ENCODE measurements at regions not wholly inside any gene's neighbourhood (a gene's known extent, or its start where the extent isn't known, plus 50 kb on each side); places are given as distances from the start of the nearest gene placed in this dataset.

- H3K27ac ChIP-seq = no peak overlapping the region
- H3K36me3 ChIP-seq = no peaks in the 10 kb centered on the region
- no peak for DNase-seq
- no peak for TF ChIP-seq CTCF (IDR thresholded peaks at IDR 0.05)
- TF ChIP-seq POLR2AphosphoS5 (IDR thresholded peaks at IDR 0.05) = no peak
- no peak for TF ChIP-seq POLR2A (IDR thresholded peaks at IDR 0.05)
- TF ChIP-seq EP300 (IDR thresholded peaks at IDR 0.05) = no peak
- no peaks in the 10 kb centered on the region for H3K9me3 ChIP-seq
- intact Hi-C loops (cut with DNase I) = no loop called here
- peaks cover 0 to 6% (median 0%) of the 10 kb centered on the region in 4 donors for H3K4me1 ChIP-seq
- H3K27me3 ChIP-seq = no peaks in the 10 kb centered on the region
- WGBS, 2 donors = 74 to 76% methylated on average over 19 of the region's 19 CpGs
- no peak overlapping the region for H3K4me3 ChIP-seq
Measured at GRCh38 chr20:57938158-57939108, 228.6 kb upstream of the PMEPA1 start.

- Histone ChIP-seq H3K27me3 (no peaks in the 10 kb centered on the region), H3K36me3 (no peaks in the 10 kb centered on the region), H3K4me3 (no peak overlapping the region), H3K4me1 (peaks cover 0 to 3% (median 0%) of the 10 kb centered on the region in 4 donors), H3K9me3 (no peaks in the 10 kb centered on the region), H3K27ac (no peak overlapping the region)
- TF ChIP-seq EP300 (IDR thresholded peaks at IDR 0.05) (no peak), POLR2AphosphoS5 (IDR thresholded peaks at IDR 0.05) (no peak), CTCF (IDR thresholded peaks at IDR 0.05) (no peak), POLR2A (IDR thresholded peaks at IDR 0.05) (no peak)
- intact Hi-C loops (cut with DNase I) = no loop called here
- WGBS, 2 donors = 42 to 61% methylated on average over 6 of the region's 6 CpGs
- DNase-seq = no peak
Measured at GRCh38 chr20:57936636-57937385, 227.0 kb upstream of the PMEPA1 start.

GRCh38 chr20:57934913-57935312 is 225.1 kb upstream of the PMEPA1 start:
- intact Hi-C loops (cut with DNase I) = no loop called here
- no peak for DNase-seq
- TF ChIP-seq EP300 (IDR thresholded peaks at IDR 0.05) (no peak), POLR2AphosphoS5 (IDR thresholded peaks at IDR 0.05) (no peak), CTCF (IDR thresholded peaks at IDR 0.05) (no peak), POLR2A (IDR thresholded peaks at IDR 0.05) (no peak)
- no peak overlapping the region for H3K4me3 ChIP-seq
- 86 to 90% methylated on average over 10 of the region's 10 CpGs for WGBS, 2 donors
- H3K27me3 ChIP-seq = no peaks in the 10 kb centered on the region
- no peaks in the 10 kb centered on the region for H3K36me3 ChIP-seq
- no peak overlapping the region for H3K27ac ChIP-seq
- H3K9me3 ChIP-seq = no peaks in the 10 kb centered on the region
- no peaks in the 10 kb centered on the region for H3K4me1 ChIP-seq

GRCh38 chr20:57934007-57934805 is 224.4 kb upstream of the PMEPA1 start:
- WGBS, 2 donors = 58 to 76% methylated on average over 10 of the region's 10 CpGs
- Histone ChIP-seq H3K4me1 (no peaks in the 10 kb centered on the region), H3K27me3 (no peaks in the 10 kb centered on the region), H3K4me3 (no peak overlapping the region), H3K36me3 (no peaks in the 10 kb centered on the region), H3K27ac (no peak overlapping the region), H3K9me3 (no peaks in the 10 kb centered on the region)
- TF ChIP-seq CTCF (IDR thresholded peaks at IDR 0.05) (no peak), POLR2AphosphoS5 (IDR thresholded peaks at IDR 0.05) (no peak), POLR2A (IDR thresholded peaks at IDR 0.05) (no peak), EP300 (IDR thresholded peaks at IDR 0.05) (no peak)
- no peak for DNase-seq
- intact Hi-C loops (cut with DNase I) = no loop called here
